IPS-20b (cell line): ENCODE measurements at regions not wholly inside any gene's neighbourhood (a gene's known extent, or its start where the extent isn't known, plus 50 kb on each side); places are given as distances from the start of the nearest gene placed in this dataset.

Source experiments
- H3K27ac ChIP-seq: one replicate; pipeline ENCODE4 v1.5.1; 2013; ENCODE audit warnings: low read length
- H3K27me3 ChIP-seq: 2 replicates; pipeline ENCODE4 v1.6.1; 2013; ENCODE audit warnings: mild to moderate bottlenecking, low read length, inconsistent platforms; ENCODE audit not compliant: insufficient read depth
- H3K36me3 ChIP-seq: 2 replicates; pipeline ENCODE4 v1.6.1; 2013; ENCODE audit warnings: low read depth, mild to moderate bottlenecking, inconsistent platforms, low read length, moderate library complexity; ENCODE audit not compliant: insufficient read depth
- H3K4me1 ChIP-seq: 2 replicates; pipeline ENCODE4 v1.6.1; 2013; ENCODE audit warnings: mild to moderate bottlenecking, control low read depth, inconsistent platforms, low read length, moderate library complexity; ENCODE audit not compliant: insufficient read depth
- H3K4me3 ChIP-seq: 2 replicates; pipeline ENCODE4 v1.5.1; 2013; ENCODE audit warnings: mild to moderate bottlenecking, low read length, inconsistent platforms
- H3K9ac ChIP-seq: 2 replicates; pipeline ENCODE4 v1.6.1; 2013; ENCODE audit warnings: low read depth, mild to moderate bottlenecking, inconsistent platforms, low read length, moderate library complexity
- H3K9me3 ChIP-seq: 2 replicates; pipeline ENCODE4 v1.6.1; 2013; ENCODE audit warnings: mild to moderate bottlenecking, low read depth, low read length, inconsistent platforms; ENCODE audit not compliant: insufficient read depth

- no peak overlapping the region for H3K4me3 ChIP-seq
- no peak overlapping the region for H3K9ac ChIP-seq
- no peak overlapping the region for H3K27ac ChIP-seq
- no peaks in the 10 kb centered on the region for H3K36me3 ChIP-seq
- H3K9me3 ChIP-seq, result no peaks in the 10 kb centered on the region
- peaks cover 4% of the 10 kb centered on the region; the same call in 1 of the 2 replicates for H3K4me1 ChIP-seq
- H3K27me3 ChIP-seq, result no peaks in the 10 kb centered on the region
Observed at GRCh38 chrX:39020051-39020669, 218.9 kb downstream of the MID1IP1 start.

- Histone ChIP-seq H3K27me3 (no peaks in the 10 kb centered on the region), H3K9me3 (no peaks in the 10 kb centered on the region), H3K9ac (no peak overlapping the region), H3K36me3 (no peaks in the 10 kb centered on the region), H3K27ac (no peak overlapping the region), H3K4me1 (peaks cover 4% of the 10 kb centered on the region; the same call in 1 of the 2 replicates), H3K4me3 (no peak overlapping the region)
Observed at GRCh38 chrX:39022106-39022505, 220.8 kb downstream of the MID1IP1 start.

- Histone ChIP-seq H3K4me1 (no peaks in the 10 kb centered on the region), H3K9ac (no peak overlapping the region), H3K9me3 (0 out of 2 replicates have a peak, but pooled peaks cover 7% of the 10 kb centered on the region), H3K27ac (no peak overlapping the region), H3K27me3 (no peaks in the 10 kb centered on the region), H3K36me3 (no peaks in the 10 kb centered on the region), H3K4me3 (no peak overlapping the region)
Observed at GRCh38 chrX:39029221-39029620, 228.0 kb downstream of the MID1IP1 start.

- H3K27me3 ChIP-seq, result no peaks in the 10 kb centered on the region
- H3K4me3 ChIP-seq, result no peak overlapping the region
- no peak overlapping the region for H3K9ac ChIP-seq
- H3K36me3 ChIP-seq, result no peaks in the 10 kb centered on the region
- 0 out of 2 replicates have a peak, but pooled peaks cover 7% of the 10 kb centered on the region for H3K9me3 ChIP-seq
- H3K4me1 ChIP-seq, result no peaks in the 10 kb centered on the region
- no peak overlapping the region for H3K27ac ChIP-seq
Observed at GRCh38 chrX:39030636-39031035, 229.4 kb downstream of the MID1IP1 start.

- Histone ChIP-seq H3K9me3 (no peaks in the 10 kb centered on the region), H3K36me3 (no peaks in the 10 kb centered on the region), H3K27me3 (no peaks in the 10 kb centered on the region), H3K4me1 (no peaks in the 10 kb centered on the region), H3K9ac (no peak overlapping the region), H3K27ac (no peak overlapping the region), H3K4me3 (no peak overlapping the region)
Observed at GRCh38 chrX:39039890-39040289, 238.6 kb downstream of the MID1IP1 start.

GRCh38 chrX:39043838-39044550 lies 242.7 kb downstream of the MID1IP1 start:
- no peak overlapping the region for H3K4me3 ChIP-seq
- H3K27me3 ChIP-seq, result no peaks in the 10 kb centered on the region
- no peak overlapping the region for H3K27ac ChIP-seq
- H3K36me3 ChIP-seq, result no peaks in the 10 kb centered on the region
- no peak overlapping the region for H3K9ac ChIP-seq
- no peaks in the 10 kb centered on the region for H3K9me3 ChIP-seq
- H3K4me1 ChIP-seq, result no peaks in the 10 kb centered on the region

GRCh38 chrX:39047174-39047573 lies 245.9 kb downstream of the MID1IP1 start:
- Histone ChIP-seq H3K27ac (no peak overlapping the region), H3K36me3 (no peaks in the 10 kb centered on the region), H3K27me3 (no peaks in the 10 kb centered on the region)

GRCh38 chrX:39049975-39050374 lies 248.7 kb downstream of the MID1IP1 start:
- H3K36me3 ChIP-seq, result no peaks in the 10 kb centered on the region
- H3K4me3 ChIP-seq, result no peak overlapping the region
- no peak overlapping the region for H3K27ac ChIP-seq
- H3K9me3 ChIP-seq, result no peaks in the 10 kb centered on the region
- no peaks in the 10 kb centered on the region for H3K27me3 ChIP-seq
- H3K9ac ChIP-seq, result no peak overlapping the region
- H3K4me1 ChIP-seq, result no peaks in the 10 kb centered on the region

More at GRCh38 chrX:39047174-39047573, 245.9 kb downstream of the MID1IP1 start:
- Histone ChIP-seq H3K4me3 (no peak overlapping the region), H3K9ac (no peak overlapping the region), H3K4me1 (no peaks in the 10 kb centered on the region), H3K9me3 (no peaks in the 10 kb centered on the region)

- Histone ChIP-seq H3K9me3 (no peaks in the 10 kb centered on the region), H3K36me3 (no peaks in the 10 kb centered on the region), H3K9ac (no peak overlapping the region), H3K27me3 (no peaks in the 10 kb centered on the region), H3K4me1 (no peaks in the 10 kb centered on the region), H3K27ac (no peak overlapping the region), H3K4me3 (no peak overlapping the region)
Observed at GRCh38 chrX:39050427-39050826, 249.2 kb downstream of the MID1IP1 start.

GRCh38 chrX:39052751-39053150 lies 251.5 kb downstream of the MID1IP1 start:
- Histone ChIP-seq H3K9ac (no peak overlapping the region), H3K4me1 (no peaks in the 10 kb centered on the region), H3K9me3 (no peaks in the 10 kb centered on the region), H3K4me3 (no peak overlapping the region), H3K27me3 (no peaks in the 10 kb centered on the region), H3K36me3 (no peaks in the 10 kb centered on the region), H3K27ac (no peak overlapping the region)

- no peaks in the 10 kb centered on the region for H3K36me3 ChIP-seq
- no peaks in the 10 kb centered on the region for H3K4me1 ChIP-seq
- no peak overlapping the region for H3K9ac ChIP-seq
- H3K9me3 ChIP-seq, result no peaks in the 10 kb centered on the region; the same call in 1 of the 2 replicates
- H3K4me3 ChIP-seq, result no peak overlapping the region
- no peak overlapping the region for H3K27ac ChIP-seq
- H3K27me3 ChIP-seq, result no peaks in the 10 kb centered on the region
Observed at GRCh38 chrX:39058724-39059123, 257.5 kb downstream of the MID1IP1 start.

- Histone ChIP-seq H3K9me3 (no peaks in the 10 kb centered on the region; the same call in 1 of the 2 replicates), H3K36me3 (no peaks in the 10 kb centered on the region), H3K4me1 (no peaks in the 10 kb centered on the region), H3K27me3 (no peaks in the 10 kb centered on the region), H3K27ac (no peak overlapping the region), H3K9ac (no peak overlapping the region), H3K4me3 (no peak overlapping the region)
Observed at GRCh38 chrX:39059866-39060265, 258.6 kb downstream of the MID1IP1 start.
